ENCODE measurements at regions not wholly inside any gene's neighbourhood (a gene's known extent, or its start where the extent isn't known, plus 50 kb on each side); places are given as distances from the start of the nearest gene placed in this dataset.

DNA sequence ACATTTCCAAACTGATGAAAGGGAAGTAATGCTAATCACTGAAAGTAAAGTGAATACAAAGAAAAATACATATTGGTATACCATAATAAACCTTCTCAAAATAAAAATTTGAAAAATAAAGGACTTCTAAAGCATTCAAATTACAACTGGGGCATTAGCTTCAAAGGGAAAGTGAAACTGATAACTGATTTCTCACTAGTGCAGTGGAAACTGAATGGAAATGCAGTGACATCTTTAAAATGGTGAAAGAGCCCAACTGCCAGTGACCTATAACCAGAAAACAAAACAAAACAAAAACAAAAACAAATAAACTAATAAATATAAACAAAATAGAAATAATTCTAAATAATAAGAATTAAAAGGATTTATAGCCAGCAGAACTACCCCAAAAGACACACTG is 297.5 kb upstream of the GRIN3A start (continued):
- TF ChIP-seq, protein P1, sequence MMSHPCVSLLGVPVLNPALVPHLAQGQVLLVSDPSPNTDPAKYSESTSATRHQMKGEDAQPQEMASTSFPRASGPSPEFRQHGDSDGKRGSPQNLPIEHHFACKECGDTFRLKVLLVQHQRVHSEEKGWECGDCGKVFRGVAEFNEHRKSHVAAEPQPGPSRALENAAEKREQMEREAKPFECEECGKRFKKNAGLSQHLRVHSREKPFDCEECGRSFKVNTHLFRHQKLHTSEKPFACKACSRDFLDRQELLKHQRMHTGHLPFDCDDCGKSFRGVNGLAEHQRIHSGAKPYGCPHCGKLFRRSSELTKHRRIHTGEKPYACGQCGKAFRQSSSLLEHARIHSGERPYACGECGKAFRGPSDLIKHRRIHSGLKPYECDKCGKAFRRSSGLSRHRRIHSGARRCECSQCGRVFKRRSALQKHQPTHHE (CRISPR knock-in tag; IDR thresholded peaks at IDR 0.05; ENCODE audit: borderline replicate concordance) = no peak

DNA sequence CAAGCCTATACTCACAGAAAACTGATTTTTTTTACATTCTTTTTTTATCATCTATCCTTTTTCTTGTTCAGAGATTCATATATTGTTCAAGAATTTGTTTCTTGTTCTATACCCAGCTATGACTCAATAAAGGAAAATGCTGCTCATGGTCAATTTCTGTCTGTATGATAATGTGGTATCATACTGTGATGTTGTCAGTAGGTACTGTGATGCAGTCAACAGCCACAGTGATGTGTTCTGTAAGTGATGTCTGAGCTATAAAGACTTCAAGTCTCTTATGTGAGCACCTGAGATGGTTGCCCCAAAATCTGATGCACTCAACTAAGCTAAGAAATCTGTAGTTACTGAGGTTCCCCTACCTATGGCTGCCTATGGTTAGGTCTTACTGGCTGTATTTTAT is 294.2 kb upstream of the GRIN3A start:
- TF ChIP-seq ZNF337 (CRISPR knock-in tag; IDR thresholded peaks at IDR 0.05; ENCODE audit: borderline replicate concordance, low read depth) (no peak), ZFX (CRISPR knock-in tag; IDR thresholded peaks at IDR 0.05; ENCODE audit: low read depth) (no peak), ATF5 (CRISPR knock-in tag; IDR thresholded peaks at IDR 0.05; ENCODE audit: low read depth) (no peak), ZNF619 (CRISPR knock-in tag; IDR thresholded peaks at IDR 0.05) (no peak), ZBTB21 (CRISPR knock-in tag; IDR thresholded peaks at IDR 0.05) (no peak), ZNF816 (CRISPR knock-in tag; IDR thresholded peaks at IDR 0.05; ENCODE audit: borderline replicate concordance) (no peak), ZNF274 (CRISPR knock-in tag; IDR thresholded peaks at IDR 0.05) (no peak), ZNF839 (CRISPR knock-in tag; IDR thresholded peaks at IDR 0.05; ENCODE audit: borderline replicate concordance) (no peak), ZBTB38 (CRISPR knock-in tag; IDR thresholded peaks at IDR 0.05) (no peak), ZBTB7A (CRISPR knock-in tag; IDR thresholded peaks at IDR 0.05) (no peak), ZNF496 (CRISPR knock-in tag; IDR thresholded peaks at IDR 0.05; ENCODE audit: insufficient replicate concordance) (no peak), PRMT3 (CRISPR knock-in tag; IDR thresholded peaks at IDR 0.05; ENCODE audit: borderline replicate concordance, low read depth) (no peak), ZNF747 (CRISPR knock-in tag; IDR thresholded peaks at IDR 0.05; ENCODE audit: borderline replicate concordance) (no peak), JDP2 (CRISPR knock-in tag; IDR thresholded peaks at IDR 0.05; ENCODE audit: borderline replicate concordance) (no peak), THAP7 (CRISPR knock-in tag; IDR thresholded peaks at IDR 0.05) (no peak), TEAD3 (CRISPR knock-in tag; optimal IDR thresholded peaks at IDR 0.05; ENCODE audit: borderline replicate concordance) (no peak), PHF20 (CRISPR knock-in tag; IDR thresholded peaks at IDR 0.05) (no peak), ZNF335 (CRISPR knock-in tag; IDR thresholded peaks at IDR 0.05) (no peak)
- TF ChIP-seq, protein P2, sequence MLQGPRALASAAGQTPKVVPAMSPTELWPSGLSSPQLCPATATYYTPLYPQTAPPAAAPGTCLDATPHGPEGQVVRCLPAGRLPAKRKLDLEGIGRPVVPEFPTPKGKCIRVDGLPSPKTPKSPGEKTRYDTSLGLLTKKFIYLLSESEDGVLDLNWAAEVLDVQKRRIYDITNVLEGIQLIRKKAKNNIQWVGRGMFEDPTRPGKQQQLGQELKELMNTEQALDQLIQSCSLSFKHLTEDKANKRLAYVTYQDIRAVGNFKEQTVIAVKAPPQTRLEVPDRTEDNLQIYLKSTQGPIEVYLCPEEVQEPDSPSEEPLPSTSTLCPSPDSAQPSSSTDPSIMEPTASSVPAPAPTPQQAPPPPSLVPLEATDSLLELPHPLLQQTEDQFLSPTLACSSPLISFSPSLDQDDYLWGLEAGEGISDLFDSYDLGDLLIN (CRISPR knock-in tag; IDR thresholded peaks at IDR 0.05; ENCODE audit: borderline replicate concordance) = no peak
- Histone ChIP-seq H3K4me1 (ENCODE audit: insufficient read depth, low read length) (no peaks in the 10 kb centered on the region), H3K27me3 (ENCODE audit: control insufficient read depth in 1 of 2, insufficient read depth in 2 of 2, low read length in 2 of 2) (no peaks in the 10 kb centered on the region), H3K9ac (ENCODE audit: insufficient read depth, low read depth, low read length) (no peak overlapping the region), H3K9me3 (ENCODE audit: low read length) (no peaks in the 10 kb centered on the region), H3K4me3 (replicated peaks in 1 of 3; ENCODE audit: insufficient read depth in 1 of 3, low read depth in 2 of 3, low read length in 3 of 3) (no peak overlapping the region), H3K27ac (ENCODE audit: extremely low read length, insufficient read depth, low read length) (no peak overlapping the region), H3K4me2 (ENCODE audit: low read depth, low read length) (no peak overlapping the region), H2AFZ (ENCODE audit: low read length) (no peak overlapping the region), H3K36me3 (replicated peaks in 1 of 2; ENCODE audit: control insufficient read depth in 1 of 2, insufficient read depth in 2 of 2, low read length in 2 of 2) (no peaks in the 10 kb centered on the region), H4K20me1 (ENCODE audit: insufficient read depth, low read length) (no peaks in the 10 kb centered on the region), H3K79me2 (ENCODE audit: insufficient read depth, low read length) (no peaks in the 10 kb centered on the region)
- POLR2A ChIA-PET = no interaction called here
- no TSS peak for BruUV-seq (replicated peaks)
- intact Hi-C loops (cut with micrococcal nuclease; ENCODE audit: unreplicated experiment) = no loop called here
- CTCF ChIA-PET (ENCODE audit: low intra/inter-chr PET ratio, low total read pairs) = no interaction called here
- in situ Hi-C loops (cut with HindIII; ENCODE audit: extremely low pct_ligation_motif_present, low pct_unique_long_range_greater_than_20kb) = no loop called here
- no peak for FAIRE-seq
- no peak for ATAC-seq
- no peak for DNase-seq (ENCODE audit: low spot score)

Data from HepG2 (cell line).